GM12864 (cell line): ENCODE measurements at regions not wholly inside any gene's neighbourhood (a gene's known extent, or its start where the extent isn't known, plus 50 kb on each side); places are given as distances from the start of the nearest gene placed in this dataset.

Experiments used
- DNase-seq: peaks from one replicate; pipeline ENCODE4 v3.0.0-alpha.2; 2011; ENCODE audit warnings: low read depth
- H3K4me3 ChIP-seq: 2 replicates; pipeline ENCODE4 v1.5.1; 2011; ENCODE audit warnings: mild to moderate bottlenecking, low read depth, low read length, control low read depth
- TF ChIP-seq, protein P1 (sequence below): IDR thresholded peaks from 2 replicates; pipeline ENCODE4 v1.5.1; 2011; ENCODE audit warnings: low read depth, mild to moderate bottlenecking, moderate library complexity, low read length, control low read depth, inconsistent platforms; ENCODE audit errors: missing control alignments

- DNase-seq = no peak
- TF ChIP-seq, protein P1, sequence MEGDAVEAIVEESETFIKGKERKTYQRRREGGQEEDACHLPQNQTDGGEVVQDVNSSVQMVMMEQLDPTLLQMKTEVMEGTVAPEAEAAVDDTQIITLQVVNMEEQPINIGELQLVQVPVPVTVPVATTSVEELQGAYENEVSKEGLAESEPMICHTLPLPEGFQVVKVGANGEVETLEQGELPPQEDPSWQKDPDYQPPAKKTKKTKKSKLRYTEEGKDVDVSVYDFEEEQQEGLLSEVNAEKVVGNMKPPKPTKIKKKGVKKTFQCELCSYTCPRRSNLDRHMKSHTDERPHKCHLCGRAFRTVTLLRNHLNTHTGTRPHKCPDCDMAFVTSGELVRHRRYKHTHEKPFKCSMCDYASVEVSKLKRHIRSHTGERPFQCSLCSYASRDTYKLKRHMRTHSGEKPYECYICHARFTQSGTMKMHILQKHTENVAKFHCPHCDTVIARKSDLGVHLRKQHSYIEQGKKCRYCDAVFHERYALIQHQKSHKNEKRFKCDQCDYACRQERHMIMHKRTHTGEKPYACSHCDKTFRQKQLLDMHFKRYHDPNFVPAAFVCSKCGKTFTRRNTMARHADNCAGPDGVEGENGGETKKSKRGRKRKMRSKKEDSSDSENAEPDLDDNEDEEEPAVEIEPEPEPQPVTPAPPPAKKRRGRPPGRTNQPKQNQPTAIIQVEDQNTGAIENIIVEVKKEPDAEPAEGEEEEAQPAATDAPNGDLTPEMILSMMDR = no peak
- H3K4me3 ChIP-seq = no peak overlapping the region
Measured at GRCh38 chr12:13613297-13613696, 368.1 kb downstream of the GRIN2B start.

- DNase-seq = no peak
- H3K4me3 ChIP-seq = no peak overlapping the region
- TF ChIP-seq, protein P1 = no peak
Measured at GRCh38 chr12:13609894-13610679, 371.3 kb downstream of the GRIN2B start.

- DNase-seq = no peak
- TF ChIP-seq, protein P1 = no peak
- no peak overlapping the region for H3K4me3 ChIP-seq
Measured at GRCh38 chr12:13606290-13606689, 375.1 kb downstream of the GRIN2B start.

GRCh38 chr12:13603953-13604352 lies 377.4 kb downstream of the GRIN2B start:
- DNase-seq = no peak
- H3K4me3 ChIP-seq = no peak overlapping the region

DNA sequence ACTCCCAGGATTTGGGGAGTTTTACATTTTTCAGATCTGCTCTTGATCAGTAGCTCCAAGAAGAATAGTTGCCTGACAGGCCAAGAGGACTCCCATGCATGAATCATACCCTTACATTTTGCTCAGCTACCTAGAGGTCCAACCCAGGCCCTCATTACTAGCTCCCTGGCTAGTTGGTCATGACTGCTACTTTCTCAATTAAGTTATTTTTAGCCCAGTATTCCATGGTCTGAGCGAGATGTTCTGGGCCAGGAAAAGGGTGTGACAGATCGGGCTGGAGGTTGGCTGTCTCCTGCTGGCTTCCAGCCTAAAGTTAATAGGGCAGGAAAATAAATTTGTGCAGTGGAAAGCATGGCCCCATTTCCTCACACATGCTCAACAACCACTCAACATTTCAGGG lies 379.2 kb downstream of the GRIN2B start:
- no peak for DNase-seq
- H3K4me3 ChIP-seq = no peak overlapping the region
- TF ChIP-seq, protein P1 = no peak

More at GRCh38 chr12:13603953-13604352, 377.4 kb downstream of the GRIN2B start:
- TF ChIP-seq, protein P1 = no peak

GRCh38 chr12:13599176-13599575 lies 382.2 kb downstream of the GRIN2B start:
- no peak for DNase-seq
- TF ChIP-seq, protein P1 = no peak
- H3K4me3 ChIP-seq = no peak overlapping the region

GRCh38 chr12:13597837-13598236 lies 383.6 kb downstream of the GRIN2B start:
- no peak for DNase-seq
- TF ChIP-seq, protein P1 = no peak

More at GRCh38 chr12:13597837-13598236, 383.6 kb downstream of the GRIN2B start:
- H3K4me3 ChIP-seq = no peak overlapping the region
